GM12873 (cell line): ENCODE measurements at regions not wholly inside any gene's neighbourhood (a gene's known extent, or its start where the extent isn't known, plus 50 kb on each side); places are given as distances from the start of the nearest gene placed in this dataset.

Source experiments
- CTCF ChIP-seq: IDR thresholded peaks from 2 replicates; pipeline ENCODE4 v1.5.1; 2012; ENCODE audit warnings: low read depth, mild to moderate bottlenecking, moderate library complexity, low read length, control low read depth; ENCODE audit not compliant: insufficient read depth; ENCODE audit errors: missing control alignments

- TF ChIP-seq CTCF: no peak
Observed at GRCh38 chr1:56415720-56416119, 163.6 kb downstream of the PLPP3 start.

DNA sequence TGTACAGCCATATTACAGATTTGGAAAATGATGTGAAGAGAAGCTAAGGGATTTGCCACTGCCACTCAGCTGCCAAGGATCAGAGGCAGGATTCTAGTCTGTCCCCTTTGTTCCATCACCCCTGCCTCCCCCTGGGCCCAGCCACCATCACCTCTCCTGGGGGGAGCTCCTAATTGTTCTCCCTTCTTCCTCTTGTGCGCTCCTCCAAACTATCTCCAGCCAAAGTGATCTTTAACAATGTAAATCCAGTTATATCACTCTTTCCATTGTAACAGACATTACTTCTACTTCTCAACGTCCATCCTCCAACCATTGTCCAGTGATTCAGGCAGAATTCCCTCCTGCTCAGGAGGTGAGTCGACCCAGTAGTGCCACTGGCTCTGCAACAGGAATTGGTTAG is 164.1 kb downstream of the PLPP3 start:
- no peak for TF ChIP-seq CTCF

DNA sequence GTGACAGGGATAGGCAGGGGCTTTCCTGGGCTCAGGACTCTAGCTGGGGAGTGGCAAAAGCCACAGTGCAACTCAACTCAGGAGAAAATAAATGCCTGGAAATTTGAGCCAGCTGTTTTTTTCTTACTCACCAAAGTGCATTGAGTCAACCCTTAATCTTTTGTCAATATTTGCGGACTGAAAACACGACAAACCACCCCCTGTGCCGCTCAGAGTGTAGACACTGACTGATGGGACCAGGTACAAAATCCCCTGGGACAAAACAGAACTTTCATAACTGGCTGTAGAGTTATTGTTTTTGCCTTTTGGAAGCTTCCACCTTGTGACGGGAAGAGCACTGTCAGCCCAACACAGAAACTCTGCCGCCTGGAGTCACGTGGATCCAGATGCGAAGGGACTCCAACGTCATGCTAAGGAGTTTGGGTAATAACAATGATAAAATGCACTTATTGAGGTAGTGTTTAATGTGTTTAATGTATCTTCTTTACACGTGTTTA is 164.6 kb downstream of the PLPP3 start:
- TF ChIP-seq CTCF: no peak

- no peak for TF ChIP-seq CTCF
Observed at GRCh38 chr1:56413671-56414199, 165.6 kb downstream of the PLPP3 start.

GRCh38 chr1:56411484-56412180 is 167.7 kb downstream of the PLPP3 start:
- no peak for TF ChIP-seq CTCF

- TF ChIP-seq CTCF: no peak
Observed at GRCh38 chr1:56411021-56411420, 168.3 kb downstream of the PLPP3 start.

DNA sequence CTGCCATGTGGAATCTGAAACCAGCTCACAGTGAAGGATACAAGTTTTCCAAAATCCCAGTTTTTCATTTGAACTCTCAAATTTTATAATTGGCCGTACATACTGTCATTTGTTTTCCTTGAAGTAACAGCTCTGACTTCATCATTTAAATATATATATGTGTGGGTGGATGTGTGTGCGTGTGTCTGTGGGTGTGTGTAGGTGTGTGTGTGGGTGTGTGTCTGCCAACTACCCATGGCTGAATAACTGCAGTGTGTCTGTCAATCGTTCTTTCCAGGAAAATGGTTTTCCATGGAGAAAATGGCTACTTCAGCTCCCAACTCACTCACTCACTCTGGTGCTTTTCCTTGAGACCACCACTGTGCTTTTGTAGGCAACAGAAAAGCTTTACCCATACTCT is 169.0 kb downstream of the PLPP3 start:
- no peak for TF ChIP-seq CTCF
